H9 (cell line): ENCODE measurements at regions not wholly inside any gene's neighbourhood (a gene's known extent, or its start where the extent isn't known, plus 50 kb on each side); places are given as distances from the start of the nearest gene placed in this dataset.

Experiments used
- DNase-seq: peaks from one replicate; pipeline ENCODE4 v3.0.0-alpha.2; 2017
- H2AFZ ChIP-seq: one replicate; pipeline ENCODE4 v1.6.1; 2013; ENCODE audit warnings: mild to moderate bottlenecking, low read length, control low read depth, moderate library complexity
- H2AK5ac ChIP-seq: 2 replicates; pipeline ENCODE4 v1.6.1; 2013; ENCODE audit warnings: low read length, control low read depth, mixed read lengths; ENCODE audit not compliant: insufficient read length
- H2BK120ac ChIP-seq: one replicate; pipeline ENCODE4 v1.6.1; 2013; ENCODE audit warnings: low read depth, mild to moderate bottlenecking, low read length, control low read depth, inconsistent platforms; ENCODE audit not compliant: poor library complexity, severe bottlenecking
- H2BK12ac ChIP-seq: 2 replicates; pipeline ENCODE4 v1.6.1; 2013; ENCODE audit warnings: low read length, control low read depth, mixed read lengths, low read depth; ENCODE audit not compliant: insufficient read length
- H2BK15ac ChIP-seq: 2 replicates; pipeline ENCODE4 v1.6.1; 2013; ENCODE audit warnings: low read depth, low read length, control low read depth
- H2BK20ac ChIP-seq: one replicate; pipeline ENCODE4 v1.6.1; 2013; ENCODE audit warnings: low read depth, mild to moderate bottlenecking, low read length, control low read depth, inconsistent platforms; ENCODE audit not compliant: poor library complexity, severe bottlenecking
- H2BK5ac ChIP-seq: 2 replicates; pipeline ENCODE4 v1.6.1; 2013; ENCODE audit warnings: low read length, control low read depth, mixed read lengths; ENCODE audit not compliant: insufficient read length
- H3K14ac ChIP-seq: 2 replicates; pipeline ENCODE4 v1.6.1; 2013; ENCODE audit warnings: low read length, control low read depth; ENCODE audit not compliant: insufficient read depth
- H3K18ac ChIP-seq: 2 replicates; pipeline ENCODE4 v1.6.1; 2013; ENCODE audit warnings: low read depth, mild to moderate bottlenecking, mixed read lengths, low read length, control low read depth; ENCODE audit not compliant: insufficient read length
- H3K23ac ChIP-seq: 2 replicates; pipeline ENCODE4 v1.6.1; 2013; ENCODE audit warnings: low read length, control low read depth, mixed read lengths, low read depth; ENCODE audit not compliant: insufficient read length
- H3K23me2 ChIP-seq: 2 replicates; pipeline ENCODE4 v1.6.1; 2013; ENCODE audit warnings: low read depth, mild to moderate bottlenecking, mixed read lengths, low read length, control low read depth; ENCODE audit not compliant: insufficient read length, poor library complexity, severe bottlenecking
- H3K27ac ChIP-seq: 2 replicates; pipeline ENCODE4 v1.5.1; 2013; ENCODE audit warnings: low read length, control low read depth, mixed read lengths, low read depth; ENCODE audit not compliant: insufficient read length
- H3K27me3 ChIP-seq: 2 replicates; pipeline ENCODE4 v1.6.1; 2013; ENCODE audit warnings: low read length, control low read depth, inconsistent platforms; ENCODE audit not compliant: insufficient read depth
- H3K4ac ChIP-seq: 2 replicates; pipeline ENCODE4 v1.6.1; 2013; ENCODE audit warnings: low read depth, mild to moderate bottlenecking, control low read depth, inconsistent platforms, low read length, moderate library complexity
- H3K4me1 ChIP-seq: 2 replicates; pipeline ENCODE4 v1.6.1; 2013; ENCODE audit warnings: low read length, control low read depth, inconsistent platforms; ENCODE audit not compliant: insufficient read depth
- H3K4me2 ChIP-seq: 2 replicates; pipeline ENCODE4 v1.6.1; 2013; ENCODE audit warnings: low read length, control low read depth, mixed read lengths; ENCODE audit not compliant: insufficient read length, insufficient read depth
- H3K56ac ChIP-seq: 2 replicates; pipeline ENCODE4 v1.6.1; 2013; ENCODE audit warnings: low read depth, mild to moderate bottlenecking, mixed read lengths, low read length, control low read depth; ENCODE audit not compliant: insufficient read length
- H3K79me1 ChIP-seq: 2 replicates; pipeline ENCODE4 v1.6.1; 2013; ENCODE audit warnings: low read depth, mild to moderate bottlenecking, moderate library complexity, low read length, control low read depth, inconsistent platforms; ENCODE audit not compliant: insufficient read depth, poor library complexity, severe bottlenecking
- H3K79me2 ChIP-seq: 2 replicates; pipeline ENCODE4 v1.6.1; 2013; ENCODE audit warnings: low read length, control low read depth, inconsistent platforms; ENCODE audit not compliant: insufficient read depth
- H3K9ac ChIP-seq: 2 replicates; pipeline ENCODE4 v1.6.1; 2013; ENCODE audit warnings: low read length, control low read depth, mixed read lengths; ENCODE audit not compliant: insufficient read length; ENCODE audit errors: extremely low read depth
- H3K9me3 ChIP-seq: one replicate; pipeline ENCODE4 v1.6.1; 2013; ENCODE audit warnings: low read depth, low read length, inconsistent platforms; ENCODE audit not compliant: control insufficient read depth
- H3T11ph ChIP-seq: one replicate; pipeline ENCODE4 v1.6.1; 2013; ENCODE audit warnings: mild to moderate bottlenecking, low read length, control low read depth, inconsistent platforms
- H4K20me1 ChIP-seq: one replicate; pipeline ENCODE4 v1.6.1; 2013; ENCODE audit not compliant: control insufficient read depth, insufficient read length, insufficient read depth
- H4K5ac ChIP-seq: 2 replicates; pipeline ENCODE4 v1.6.1; 2013; ENCODE audit warnings: low read depth, mild to moderate bottlenecking, mixed read lengths, low read length, control low read depth; ENCODE audit not compliant: insufficient read length
- H4K8ac ChIP-seq: replicated peaks from 2 replicates; pipeline ENCODE4 v1.6.1; 2013; ENCODE audit warnings: low read length, control low read depth, mixed read lengths, low read depth; ENCODE audit not compliant: insufficient read length
- H4K91ac ChIP-seq: 2 replicates; pipeline ENCODE4 v1.6.1; 2013; ENCODE audit warnings: low read depth, mild to moderate bottlenecking, moderate library complexity, mixed read lengths, low read length, control low read depth; ENCODE audit not compliant: insufficient read length
- H3K27ac Mint-ChIP-seq, 3 experiments: 2 replicates in 2 of 3; 3 replicates in 1 of 3; pipeline ENCODE4 v1.8.0; 2020 to 2021; ENCODE audit warnings: mixed read lengths in 3 of 3, mild to moderate bottlenecking in 1 of 3, moderate library complexity in 1 of 3
- H3K27me3 Mint-ChIP-seq: 2 replicates; pipeline ENCODE4 v1.8.0; 2021; ENCODE audit warnings: low read depth, mild to moderate bottlenecking, moderate library complexity, mixed read lengths
- H3K36me3 Mint-ChIP-seq, 3 experiments: 2 replicates in 2 of 3; 3 replicates in 1 of 3; pipeline ENCODE4 v1.8.0; 2020 to 2021; ENCODE audit warnings: low read depth in 3 of 3, mixed read lengths in 3 of 3; ENCODE audit not compliant: insufficient read depth in 1 of 3
- H3K4me1 Mint-ChIP-seq, 2 experiments: 2 replicates each; pipeline ENCODE4 v1.8.0; 2020; ENCODE audit warnings: mixed read lengths in 2 of 2
- H3K4me3 Mint-ChIP-seq, 2 experiments: 2 replicates in 1 of 2; 3 replicates in 1 of 2; pipeline ENCODE4 v1.8.0; 2020 to 2021; ENCODE audit warnings: mild to moderate bottlenecking in 2 of 2, mixed read lengths in 2 of 2, moderate library complexity in 1 of 2
- H3K9me3 Mint-ChIP-seq, 2 experiments: 2 replicates in 1 of 2; 3 replicates in 1 of 2; pipeline ENCODE4 v1.8.0; 2020; ENCODE audit warnings: mild to moderate bottlenecking in 2 of 2, mixed read lengths in 2 of 2, moderate library complexity in 1 of 2
- WGBS: extraction: QIAGEN DNeasy Blood & Tissue Kit; methylation state at CpG from one replicate; pipeline ENCODE4 v1.1.7; 2013; ENCODE audit warnings: missing lambda C conversion rate, low lambda C conversion rate, mixed read lengths; ENCODE audit not compliant: insufficient read length; ENCODE audit errors: extremely low coverage; 5-methylcytosine and 5-hydroxymethylcytosine counted together
- TF ChIP-seq, protein P1 (sequence below): fragments of 200-600 bp; sonication (generic); conservative IDR thresholded peaks from 3 replicates; pipeline ENCODE4 v1.8.0; 2021; ENCODE audit warnings: antibody characterized with exemption, mild to moderate bottlenecking

DNA sequence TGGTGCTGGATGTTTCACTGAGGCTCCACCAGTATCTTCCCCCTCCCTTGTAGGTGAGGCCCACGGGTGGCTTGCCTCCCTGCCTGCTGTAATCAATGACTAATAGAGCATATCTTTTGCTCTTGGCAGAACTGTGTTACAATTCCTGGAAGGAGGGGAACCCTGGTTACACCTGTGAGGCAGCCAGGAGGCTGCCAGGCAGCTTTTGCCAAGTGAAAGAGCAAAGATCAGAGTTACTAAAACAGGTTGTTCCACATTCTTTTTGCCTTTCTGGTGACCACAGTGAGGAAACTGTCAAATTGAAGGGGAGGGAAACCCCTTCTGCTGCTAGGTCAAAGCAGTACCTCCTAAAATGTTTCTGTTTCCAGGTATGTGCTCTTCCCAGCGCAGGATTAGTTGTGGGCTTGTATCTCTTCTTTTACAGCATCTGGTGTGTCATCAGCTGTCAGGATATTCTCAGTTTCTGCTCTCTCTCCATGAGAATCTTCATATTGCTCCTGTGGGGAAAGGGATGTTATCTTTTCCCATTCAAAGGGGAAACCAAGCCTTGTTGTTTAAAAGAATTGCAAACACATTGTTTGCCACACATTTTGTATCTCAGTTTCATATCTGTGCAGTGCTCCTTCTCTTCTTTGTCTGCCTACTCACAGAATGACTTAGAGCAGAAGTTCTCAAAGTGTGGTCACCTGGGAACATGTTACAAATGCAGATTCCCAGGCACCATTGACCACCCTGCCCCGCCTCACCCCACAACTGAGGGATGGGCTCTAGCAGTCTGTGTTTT lies 137.4 kb upstream of the UMPS start:
- H3K56ac ChIP-seq, result no peak overlapping the region
- H2BK5ac ChIP-seq, result no peak overlapping the region
- no peaks in the 10 kb centered on the region for H3K79me2 ChIP-seq
- H3K9me3 Mint-ChIP-seq, result no peaks in the 10 kb centered on the region
- peaks cover 12% of the 10 kb centered on the region for H3K27me3 Mint-ChIP-seq
- TF ChIP-seq, protein P1, sequence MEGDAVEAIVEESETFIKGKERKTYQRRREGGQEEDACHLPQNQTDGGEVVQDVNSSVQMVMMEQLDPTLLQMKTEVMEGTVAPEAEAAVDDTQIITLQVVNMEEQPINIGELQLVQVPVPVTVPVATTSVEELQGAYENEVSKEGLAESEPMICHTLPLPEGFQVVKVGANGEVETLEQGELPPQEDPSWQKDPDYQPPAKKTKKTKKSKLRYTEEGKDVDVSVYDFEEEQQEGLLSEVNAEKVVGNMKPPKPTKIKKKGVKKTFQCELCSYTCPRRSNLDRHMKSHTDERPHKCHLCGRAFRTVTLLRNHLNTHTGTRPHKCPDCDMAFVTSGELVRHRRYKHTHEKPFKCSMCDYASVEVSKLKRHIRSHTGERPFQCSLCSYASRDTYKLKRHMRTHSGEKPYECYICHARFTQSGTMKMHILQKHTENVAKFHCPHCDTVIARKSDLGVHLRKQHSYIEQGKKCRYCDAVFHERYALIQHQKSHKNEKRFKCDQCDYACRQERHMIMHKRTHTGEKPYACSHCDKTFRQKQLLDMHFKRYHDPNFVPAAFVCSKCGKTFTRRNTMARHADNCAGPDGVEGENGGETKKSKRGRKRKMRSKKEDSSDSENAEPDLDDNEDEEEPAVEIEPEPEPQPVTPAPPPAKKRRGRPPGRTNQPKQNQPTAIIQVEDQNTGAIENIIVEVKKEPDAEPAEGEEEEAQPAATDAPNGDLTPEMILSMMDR, result no peak
- no peaks in the 10 kb centered on the region for H3K27me3 ChIP-seq
- no peaks in the 10 kb centered on the region for H4K20me1 ChIP-seq
- no peak overlapping the region for H4K91ac ChIP-seq
- no peak overlapping the region for H2BK20ac ChIP-seq
- peaks cover 4% of the 10 kb centered on the region; the same call in 1 of the 2 replicates for H3K4me1 ChIP-seq
- H3K27ac Mint-ChIP-seq, result peak overlapping the region in 1 of 3 experiments; percentile 57; a peak in 1 of 7 replicates
- H3K4me1 Mint-ChIP-seq, result peaks cover 17 to 23% of the 10 kb centered on the region in 2 experiments
- H3K36me3 Mint-ChIP-seq, result no peaks in the 10 kb centered on the region
- H2BK12ac ChIP-seq, result no peak overlapping the region
- H2BK15ac ChIP-seq, result no peak overlapping the region
- no peak overlapping the region for H3T11ph ChIP-seq
- no peaks in the 10 kb centered on the region for H3K79me1 ChIP-seq
- no peak overlapping the region for H2BK120ac ChIP-seq
- no peak overlapping the region for H3K4me3 Mint-ChIP-seq
- no peak overlapping the region for H3K4me2 ChIP-seq
- H3K9ac ChIP-seq, result no peak overlapping the region
- DNase-seq, result no peak
- H3K18ac ChIP-seq, result no peak overlapping the region
- no CpG with 5 or more reads among the region's 3 CpGs for WGBS
- no peak overlapping the region for H4K8ac ChIP-seq
- H3K9me3 ChIP-seq, result no peaks in the 10 kb centered on the region
- H3K14ac ChIP-seq, result no peak overlapping the region
- H2AK5ac ChIP-seq, result no peak overlapping the region
- no peaks in the 10 kb centered on the region for H3K23me2 ChIP-seq
- no peak overlapping the region for H3K4ac ChIP-seq
- no peak overlapping the region for H3K27ac ChIP-seq
- H2AFZ ChIP-seq, result no peak overlapping the region
- H3K23ac ChIP-seq, result no peak overlapping the region
- H4K5ac ChIP-seq, result no peak overlapping the region
